ENCODE measurements at regions not wholly inside any gene's neighbourhood (a gene's known extent, or its start where the extent isn't known, plus 50 kb on each side); places are given as distances from the start of the nearest gene placed in this dataset.

- Histone ChIP-seq H3K4me1 (no peaks in the 10 kb centered on the region), H3K36me3 (ENCODE audit: control insufficient read depth, insufficient read depth, low read length) (no peaks in the 10 kb centered on the region), H3K4me3 (ENCODE audit: low read depth, low read length) (no peak overlapping the region), H3K9me3 (no peaks in the 10 kb centered on the region; the same call in 1 of the 2 replicates), H3K27me3 (replicated peaks; ENCODE audit: control insufficient read depth, insufficient read depth, low read length) (no peaks in the 10 kb centered on the region)
- CTCF ChIA-PET, result no interaction called here
- POLR2A ChIA-PET, result no interaction called here
- Mint-ChIP-seq H3K4me1 (ENCODE audit: low read depth, unreplicated experiment) (no peaks in the 10 kb centered on the region), H3K27me3 (ENCODE audit: insufficient read depth, unreplicated experiment) (peaks cover 3% of the 10 kb centered on the region), H3K9me3 (ENCODE audit: unreplicated experiment) (peaks cover 20% of the 10 kb centered on the region), H3K4me3 (ENCODE audit: unreplicated experiment) (no peak overlapping the region), H3K27ac (ENCODE audit: unreplicated experiment) (no peak overlapping the region), H3K36me3 (ENCODE audit: insufficient read depth, unreplicated experiment) (no peaks in the 10 kb centered on the region)
- intact Hi-C loops (cut with micrococcal nuclease; ENCODE audit: unreplicated experiment), result no loop called here
- DNase-seq, result no peak
- no peak for TF ChIP-seq CTCF (IDR thresholded peaks at IDR 0.05; ENCODE audit: insufficient read depth in 1 of 2, low read depth in 1 of 2, low read length in 1 of 2, severe bottlenecking in 1 of 2, unreplicated experiment in 1 of 2)
- BruUV-seq (replicated peaks), result no TSS peak
Observed at GRCh38 chr3:159249472-159250174, 447.8 kb downstream of the MFSD1 start.

- Histone ChIP-seq H3K4me3 (ENCODE audit: low read depth, low read length) (no peak overlapping the region), H3K27me3 (replicated peaks; ENCODE audit: control insufficient read depth, insufficient read depth, low read length) (no peaks in the 10 kb centered on the region), H3K9me3 (no peaks in the 10 kb centered on the region; the same call in 1 of the 2 replicates), H3K36me3 (ENCODE audit: control insufficient read depth, insufficient read depth, low read length) (no peaks in the 10 kb centered on the region), H3K4me1 (no peaks in the 10 kb centered on the region)
- H3K27me3 Mint-ChIP-seq (ENCODE audit: insufficient read depth, unreplicated experiment), result peaks cover 7% of the 10 kb centered on the region
- intact Hi-C loops (cut with micrococcal nuclease; ENCODE audit: unreplicated experiment), result no loop called here
- DNase-seq, result no peak
- POLR2A ChIA-PET, result no interaction called here
- no peak overlapping the region for H3K27ac Mint-ChIP-seq (ENCODE audit: unreplicated experiment)
- TF ChIP-seq CTCF (IDR thresholded peaks at IDR 0.05; ENCODE audit: insufficient read depth in 1 of 2, low read depth in 1 of 2, low read length in 1 of 2, severe bottlenecking in 1 of 2, unreplicated experiment in 1 of 2), result no peak
- H3K4me3 Mint-ChIP-seq (ENCODE audit: unreplicated experiment), result no peak overlapping the region
- no peaks in the 10 kb centered on the region for H3K36me3 Mint-ChIP-seq (ENCODE audit: insufficient read depth, unreplicated experiment)
- CTCF ChIA-PET, result no interaction called here
- BruUV-seq (replicated peaks), result no TSS peak
- no peaks in the 10 kb centered on the region for H3K4me1 Mint-ChIP-seq (ENCODE audit: low read depth, unreplicated experiment)
- peaks cover 20% of the 10 kb centered on the region for H3K9me3 Mint-ChIP-seq (ENCODE audit: unreplicated experiment)
Observed at GRCh38 chr3:159250961-159251360, 449.1 kb downstream of the MFSD1 start.

GRCh38 chr3:159252274-159252673 lies 450.4 kb downstream of the MFSD1 start:
- Mint-ChIP-seq H3K4me1 (ENCODE audit: low read depth, unreplicated experiment) (no peaks in the 10 kb centered on the region), H3K27ac (ENCODE audit: unreplicated experiment) (no peak overlapping the region), H3K36me3 (ENCODE audit: insufficient read depth, unreplicated experiment) (no peaks in the 10 kb centered on the region), H3K27me3 (ENCODE audit: insufficient read depth, unreplicated experiment) (peaks cover 8% of the 10 kb centered on the region), H3K9me3 (ENCODE audit: unreplicated experiment) (peaks cover 20% of the 10 kb centered on the region), H3K4me3 (ENCODE audit: unreplicated experiment) (no peak overlapping the region)
- Histone ChIP-seq H3K36me3 (ENCODE audit: control insufficient read depth, insufficient read depth, low read length) (no peaks in the 10 kb centered on the region), H3K27me3 (replicated peaks; ENCODE audit: control insufficient read depth, insufficient read depth, low read length) (no peaks in the 10 kb centered on the region), H3K4me3 (ENCODE audit: low read depth, low read length) (no peak overlapping the region), H3K4me1 (no peaks in the 10 kb centered on the region), H3K9me3 (no peaks in the 10 kb centered on the region; the same call in 1 of the 2 replicates)
- BruUV-seq (replicated peaks), result no TSS peak
- ChIA-PET POLR2A (no interaction called here), CTCF (interaction anchor here (0.8 kb wide), 1 partner anchor 407 kb away, joined by 3 read pairs; no protein-coding TSS in a partner anchor)
- TF ChIP-seq CTCF (IDR thresholded peaks at IDR 0.05; ENCODE audit: insufficient read depth in 1 of 2, low read depth in 1 of 2, low read length in 1 of 2, severe bottlenecking in 1 of 2, unreplicated experiment in 1 of 2), result no peak
- intact Hi-C loops (cut with micrococcal nuclease; ENCODE audit: unreplicated experiment), result loop anchor here (2.0 kb wide), 3 partner anchors 333 to 461 kb away; no protein-coding TSS in a partner anchor
- no peak for DNase-seq
